K562 (cell line): ENCODE measurements at regions not wholly inside any gene's neighbourhood (a gene's known extent, or its start where the extent isn't known, plus 50 kb on each side); places are given as distances from the start of the nearest gene placed in this dataset.

Experiments
- ATAC-seq: fragments of 200-7000 bp; cut with Tn5 transposase; 3 replicates; pipeline ENCODE4 v1.9.1; 2020; ENCODE audit warnings: moderate library complexity
- BruUV-seq: library from RNA; stranded (reverse); fragments of 400-500 nt; replicated peaks from 2 replicates; lab custom pipeline; 2021; lab: Mats Ljungman, UMichigan
- CTCF ChIA-PET: fragments of 300-600 bp; formaldehyde crosslinking; extraction: SDS; loops from one replicate; lab custom pipeline; 2021; ENCODE audit warnings: low intra/inter-chr PET ratio; lab: Yijun Ruan, JAX
- POLR2A ChIA-PET: fragments of 300-600, 350-650 bp; sonication (Branson Sonifier 250); formaldehyde crosslinking; extraction: SDS; loops from one replicate; lab custom pipeline; 2021; ENCODE audit warnings: antibody characterized with exemption, inconsistent platforms; lab: Yijun Ruan, JAX
- DNase-seq, 4 experiments: peaks; one replicate each; pipeline versions ENCODE4 v3.0.0 to v3.0.0-alpha.2; 2011 to 2018; ENCODE audit warnings: low spot score in 3 of 4, mixed read lengths in 3 of 4; ENCODE audit errors: extremely low read depth in 1 of 4
- FAIRE-seq: peaks from 2 replicates; lab custom pipeline; 2011; peaks lifted over from hg19 to GRCh38; lab: Jason Lieb, UNC
- H2AFZ ChIP-seq: 2 replicates; pipeline ENCODE4 v1.6.0; 2011; ENCODE audit warnings: low read depth, low read length, control low read depth, inconsistent platforms
- H3K27ac ChIP-seq: fragments of 200-600 bp; 3 replicates; pipeline ENCODE4 v1.8.0; 2011; ENCODE audit warnings: low read depth, mild to moderate bottlenecking, control low read depth, inconsistent platforms, low read length, moderate library complexity, mixed read lengths; ENCODE audit errors: extremely low read depth
- H3K27me3 ChIP-seq, 2 experiments: fragments of 300-600 bp in 1 of 2; 2 replicates in 1 of 2; 3 replicates in 1 of 2; pipeline versions ENCODE4 v1.6.0 to v1.8.0; 2011; ENCODE audit warnings: inconsistent platforms in 2 of 2, low read length in 2 of 2, mild to moderate bottlenecking in 1 of 2, mixed read lengths in 1 of 2, moderate library complexity in 1 of 2; ENCODE audit not compliant: control insufficient read depth in 2 of 2, insufficient read depth in 2 of 2
- H3K36me3 ChIP-seq: fragments of 300-600 bp; 3 replicates; pipeline ENCODE4 v1.8.0; 2011; ENCODE audit warnings: mild to moderate bottlenecking, low read length, inconsistent platforms; ENCODE audit not compliant: control insufficient read depth, insufficient read depth
- H3K4me1 ChIP-seq, 2 experiments: fragments of 200-600 bp in 1 of 2; replicated peaks in 1 of 2; 2 replicates in 1 of 2; 3 replicates in 1 of 2; pipeline versions ENCODE4 v1.5.1 to v1.8.0; 2011; ENCODE audit warnings: inconsistent platforms in 2 of 2, low read length in 2 of 2, mild to moderate bottlenecking in 1 of 2, mixed read lengths in 1 of 2, moderate library complexity in 1 of 2; ENCODE audit not compliant: control insufficient read depth in 2 of 2, insufficient read depth in 2 of 2
- H3K4me2 ChIP-seq: 2 replicates; pipeline ENCODE4 v1.6.1; 2011; ENCODE audit warnings: low read length, control low read depth, inconsistent platforms, mixed read lengths; ENCODE audit not compliant: insufficient read depth
- H3K4me3 ChIP-seq: fragments of 200-600 bp; sonication (generic), shearing (Covaris generic); 2 replicates; pipeline ENCODE4 v1.5.1; 2016; ENCODE audit warnings: control low read depth, inconsistent platforms
- H3K79me2 ChIP-seq: fragments of 200-600 bp; 3 replicates; pipeline ENCODE4 v1.8.0; 2011; ENCODE audit warnings: low read length, inconsistent platforms; ENCODE audit not compliant: control insufficient read depth, insufficient read depth
- H3K9ac ChIP-seq, 2 experiments: 2 replicates each; pipeline versions ENCODE4 v1.6.0 to v1.6.1; 2011; ENCODE audit warnings: low read depth in 2 of 2, low read length in 2 of 2, control low read depth in 1 of 2, inconsistent platforms in 1 of 2, mild to moderate bottlenecking in 1 of 2, mixed read lengths in 1 of 2; ENCODE audit not compliant: insufficient read depth in 1 of 2
- H3K9me1 ChIP-seq: one replicate; pipeline ENCODE4 v1.6.0; 2011; ENCODE audit warnings: inconsistent platforms, mild to moderate bottlenecking, low read length, moderate library complexity; ENCODE audit not compliant: control insufficient read depth, insufficient read depth
- H3K9me3 ChIP-seq: replicated peaks from 2 replicates; pipeline ENCODE4 v1.5.1; 2011; ENCODE audit warnings: low read depth, low read length, inconsistent platforms; ENCODE audit not compliant: control insufficient read depth, insufficient read depth
- H4K20me1 ChIP-seq: replicated peaks from 2 replicates; pipeline ENCODE4 v1.6.1; 2011; ENCODE audit warnings: low read length, inconsistent platforms, mixed read lengths; ENCODE audit not compliant: control insufficient read depth, insufficient read depth
- ARID3A ChIP-seq: IDR thresholded peaks from 2 replicates; pipeline ENCODE4 v1.6.1; 2012; ENCODE audit warnings: low read depth, low read length, improper control_type of control experiment, borderline replicate concordance
- PTBP1 ChIP-seq: fragments of 200-400 bp; formaldehyde crosslinking; IDR thresholded peaks from 2 replicates; pipeline ENCODE4 v1.6.1; 2017; ENCODE audit warnings: low read depth, low read length
- SPI1 ChIP-seq: IDR thresholded peaks from 2 replicates; pipeline ENCODE4 v1.6.1; 2011; ENCODE audit warnings: low read depth, low read length, control low read depth, borderline replicate concordance
- WGBS: fragments of 100-300 bp; shearing (Covaris generic); methylation state at CpG from one replicate; pipeline ENCODE4 v1.1.6; 2016; ENCODE audit warnings: low coverage, mixed read lengths; ENCODE audit not compliant: insufficient coverage; ENCODE audit errors: missing lambda C conversion rate; 5-methylcytosine and 5-hydroxymethylcytosine counted together
- in situ Hi-C: fragments of 300-500 bp; cut with MboI; formaldehyde crosslinking; loops from 4 replicates; pipeline ENCODE4 v1.15.0; 2018; ENCODE audit warnings: inconsistent platforms, mixed read lengths
- intact Hi-C: fragments of 100-400 bp; cut with micrococcal nuclease; formaldehyde crosslinking; loops from 2 replicates; pipeline ENCODE4 v1.14.2; 2022
- TF ChIP-seq, protein P1 (sequence below): fragments of 250-450 bp; sonication (Bioruptor Pico); IDR thresholded peaks from 2 replicates; pipeline ENCODE4 v1.5.0; 2021; ENCODE audit warnings: mild to moderate bottlenecking, borderline replicate concordance

- no peaks in the 10 kb centered on the region for H3K9me3 ChIP-seq
- FAIRE-seq (no peak), ATAC-seq (no peak), DNase-seq (no peak)
- no peak for TF ChIP-seq PTBP1
- no peak for TF ChIP-seq SPI1
- no peaks in the 10 kb centered on the region for H3K9me1 ChIP-seq
- H2AFZ ChIP-seq, result no peak overlapping the region
- POLR2A ChIA-PET, result no interaction called here
- H3K79me2 ChIP-seq, result no peaks in the 10 kb centered on the region
- intact Hi-C loops, result no loop called here
- CTCF ChIA-PET, result no interaction called here
- no peak overlapping the region for H3K4me3 ChIP-seq
- peaks cover 0 to 32% of the 10 kb centered on the region in 2 experiments; a peak in 2 of 5 replicates for H3K27me3 ChIP-seq
- no peaks in the 10 kb centered on the region for H4K20me1 ChIP-seq
- in situ Hi-C loops, result no loop called here
- no peak overlapping the region for H3K4me2 ChIP-seq
- H3K9ac ChIP-seq, result no peak overlapping the region
- H3K4me1 ChIP-seq, result no peaks in the 10 kb centered on the region
- H3K27ac ChIP-seq, result no peak overlapping the region
- WGBS, result 0% methylated on average over 5 of the region's 5 CpGs
- BruUV-seq, result no TSS peak
- no peaks in the 10 kb centered on the region for H3K36me3 ChIP-seq
Observed at GRCh38 chr13:112124141-112124540, 57.2 kb downstream of the SOX1 start.

- BruUV-seq, result no TSS peak
- H3K4me1 ChIP-seq, result no peaks in the 10 kb centered on the region
- no peak overlapping the region for H3K27ac ChIP-seq
- peaks cover 2 to 48% of the 10 kb centered on the region in 2 experiments; a peak in 3 of 5 replicates for H3K27me3 ChIP-seq
- no peak for ATAC-seq
- no peaks in the 10 kb centered on the region for H3K79me2 ChIP-seq
- intact Hi-C loops, result no loop called here
- H3K4me2 ChIP-seq, result no peak overlapping the region
- CTCF ChIA-PET, result no interaction called here
- no peak for FAIRE-seq
- no peaks in the 10 kb centered on the region for H4K20me1 ChIP-seq
- no peak overlapping the region for H2AFZ ChIP-seq
- POLR2A ChIA-PET, result no interaction called here
- no peaks in the 10 kb centered on the region for H3K9me1 ChIP-seq
- no peak for TF ChIP-seq ARID3A
- TF ChIP-seq, protein P1, sequence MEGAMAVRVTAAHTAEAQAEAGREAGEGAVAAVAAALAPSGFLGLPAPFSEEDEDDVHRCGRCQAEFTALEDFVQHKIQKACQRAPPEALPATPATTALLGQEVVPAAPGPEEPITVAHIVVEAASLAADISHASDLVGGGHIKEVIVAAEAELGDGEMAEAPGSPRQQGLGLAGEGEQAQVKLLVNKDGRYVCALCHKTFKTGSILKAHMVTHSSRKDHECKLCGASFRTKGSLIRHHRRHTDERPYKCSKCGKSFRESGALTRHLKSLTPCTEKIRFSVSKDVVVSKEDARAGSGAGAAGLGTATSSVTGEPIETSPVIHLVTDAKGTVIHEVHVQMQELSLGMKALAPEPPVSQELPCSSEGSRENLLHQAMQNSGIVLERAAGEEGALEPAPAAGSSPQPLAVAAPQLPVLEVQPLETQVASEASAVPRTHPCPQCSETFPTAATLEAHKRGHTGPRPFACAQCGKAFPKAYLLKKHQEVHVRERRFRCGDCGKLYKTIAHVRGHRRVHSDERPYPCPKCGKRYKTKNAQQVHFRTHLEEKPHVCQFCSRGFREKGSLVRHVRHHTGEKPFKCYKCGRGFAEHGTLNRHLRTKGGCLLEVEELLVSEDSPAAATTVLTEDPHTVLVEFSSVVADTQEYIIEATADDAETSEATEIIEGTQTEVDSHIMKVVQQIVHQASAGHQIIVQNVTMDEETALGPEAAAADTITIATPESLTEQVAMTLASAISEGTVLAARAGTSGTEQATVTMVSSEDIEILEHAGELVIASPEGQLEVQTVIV (CRISPR knock-in tag), result no peak
- TF ChIP-seq, all 486 proteins: peak for 0
- WGBS, result 0% methylated on average over 11 of the region's 15 CpGs
- Histone ChIP-seq H3K4me3 (no peak overlapping the region), H3K9me3 (no peaks in the 10 kb centered on the region), H3K36me3 (no peaks in the 10 kb centered on the region), H3K9ac (no peak overlapping the region)
- in situ Hi-C loops, result no loop called here
- DNase-seq, result no peak
Observed at GRCh38 chr13:112127564-112128330, 60.8 kb downstream of the SOX1 start.
